HG03280 (cell line): ENCODE measurements at regions not wholly inside any gene's neighbourhood (a gene's known extent, or its start where the extent isn't known, plus 50 kb on each side); places are given as distances from the start of the nearest gene placed in this dataset.

Experiments used
- ATAC-seq: cut with Tn5 transposase; IDR thresholded peaks from one replicate; pipeline ENCODE4 v1.9.1; 2021; ENCODE audit warnings: mild to moderate bottlenecking, moderate library complexity; ENCODE audit not compliant: unreplicated experiment

- ATAC-seq, result no peak
These were observed 88.4 kb downstream of the VEGFA start for GRCh38 chr6:43858161-43859153.

DNA sequence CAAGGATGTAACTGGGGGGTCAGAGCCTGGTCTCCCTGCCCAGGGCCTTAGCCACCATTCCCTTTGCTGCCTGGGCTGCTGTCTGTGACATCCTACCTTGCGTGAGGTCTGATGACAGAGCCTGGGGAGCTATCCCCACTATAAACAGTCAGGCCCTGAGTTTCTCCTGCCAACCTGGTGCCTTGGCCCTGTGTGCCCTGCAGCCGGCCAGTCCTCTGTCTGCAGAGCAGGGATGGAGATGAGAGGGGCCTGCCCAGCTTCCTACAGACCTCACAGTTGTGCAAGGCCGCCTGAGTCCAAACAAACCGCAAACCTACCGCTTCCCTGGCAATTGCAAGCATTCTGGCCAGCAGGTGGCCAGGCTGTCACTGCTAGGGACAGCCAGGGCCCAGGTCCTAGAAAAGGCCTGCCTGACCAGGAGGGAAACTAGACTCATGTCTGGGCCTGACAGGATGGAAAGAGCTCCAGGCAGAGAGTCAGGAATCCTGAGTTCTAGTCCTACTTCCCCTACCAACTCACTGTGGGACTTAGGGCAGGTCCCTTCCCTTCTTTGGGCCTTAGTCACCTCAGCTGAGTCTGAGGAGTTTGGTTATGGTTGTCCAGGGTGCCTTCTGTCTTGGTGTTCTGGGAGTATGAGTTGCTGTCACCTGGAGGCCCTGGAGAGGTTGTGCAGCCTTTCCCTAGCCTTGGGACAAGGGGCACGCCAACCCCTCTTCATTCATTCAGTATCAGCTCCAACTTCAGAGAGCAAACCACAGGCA is 86.2 kb downstream of the VEGFA start:
- ATAC-seq, result no peak

GRCh38 chr6:43855247-43855646 is 85.2 kb downstream of the VEGFA start:
- ATAC-seq, result no peak

- no peak for ATAC-seq
These were observed 83.1 kb downstream of the VEGFA start for GRCh38 chr6:43853066-43853650.

DNA sequence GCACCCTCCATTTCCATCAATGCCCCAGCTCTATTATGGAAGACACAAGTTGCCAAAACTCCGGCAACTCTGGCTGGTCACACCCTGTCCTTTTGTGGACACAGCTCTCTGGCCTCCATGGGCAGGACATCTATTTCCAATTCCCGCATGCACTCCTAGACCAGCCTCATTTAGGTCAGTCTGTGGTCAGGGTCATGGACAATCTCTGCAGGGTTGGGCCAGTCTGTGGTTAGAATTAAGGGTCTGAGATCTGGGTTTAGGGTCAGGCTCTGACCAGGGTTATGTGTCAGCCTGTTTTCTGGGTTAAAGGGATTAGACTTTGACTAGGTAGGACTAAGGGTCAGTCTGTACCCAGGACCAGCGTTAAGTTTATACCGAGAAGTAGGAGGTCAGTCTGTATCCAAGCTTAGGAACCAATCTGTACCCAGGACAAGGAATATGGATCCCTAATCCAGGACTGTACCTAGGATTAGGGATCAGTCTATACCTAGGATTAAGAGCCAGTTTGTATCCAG is 82.4 kb downstream of the VEGFA start:
- ATAC-seq, result no peak

GRCh38 chr6:43851204-43851865 is 81.3 kb downstream of the VEGFA start:
- no peak for ATAC-seq

DNA sequence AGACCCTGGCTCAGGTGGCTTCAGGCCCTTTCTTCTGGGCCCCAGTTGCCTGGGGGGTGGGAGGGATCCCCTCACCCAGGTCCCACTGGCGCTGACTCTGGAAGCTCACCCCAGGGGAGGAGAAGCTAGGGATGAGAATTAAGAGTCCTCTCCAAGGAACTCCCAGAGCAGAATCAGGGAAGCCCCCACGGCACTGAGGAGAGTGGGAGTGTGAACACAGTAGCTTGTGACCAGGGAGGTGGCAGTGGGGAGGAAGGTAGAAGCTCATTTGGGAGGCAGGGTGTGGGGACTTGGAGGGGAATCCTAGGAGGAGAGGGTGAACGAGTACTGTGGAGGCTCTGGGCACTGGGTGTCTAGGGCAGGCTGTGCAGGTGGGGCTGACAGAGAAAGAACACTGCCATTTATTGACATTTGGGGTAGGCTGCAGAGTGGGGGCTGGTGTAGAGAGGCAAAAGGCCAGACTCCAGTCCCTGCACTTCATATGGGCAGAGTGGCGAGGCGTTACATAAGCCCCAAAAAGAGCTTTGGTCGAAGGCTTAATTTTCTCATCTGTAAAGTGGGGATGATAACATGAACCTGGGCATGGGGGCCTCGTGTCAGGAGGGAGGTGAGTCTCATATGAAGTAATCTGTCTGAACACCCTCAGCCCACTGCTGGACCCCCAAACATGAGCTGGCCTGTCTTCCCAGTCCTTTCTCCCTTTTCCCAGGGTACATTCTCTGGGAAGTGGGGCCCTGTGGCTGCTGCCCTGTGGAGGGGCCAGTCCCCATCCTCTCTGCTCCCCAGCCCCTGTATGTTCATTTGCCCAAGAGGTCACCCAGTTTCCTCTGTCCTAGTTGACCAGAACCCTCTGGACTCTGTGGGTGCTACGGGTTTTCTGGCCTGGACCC is 80.5 kb downstream of the VEGFA start:
- no peak for ATAC-seq

GRCh38 chr6:43849844-43850243 is 79.8 kb downstream of the VEGFA start:
- ATAC-seq, result no peak

DNA sequence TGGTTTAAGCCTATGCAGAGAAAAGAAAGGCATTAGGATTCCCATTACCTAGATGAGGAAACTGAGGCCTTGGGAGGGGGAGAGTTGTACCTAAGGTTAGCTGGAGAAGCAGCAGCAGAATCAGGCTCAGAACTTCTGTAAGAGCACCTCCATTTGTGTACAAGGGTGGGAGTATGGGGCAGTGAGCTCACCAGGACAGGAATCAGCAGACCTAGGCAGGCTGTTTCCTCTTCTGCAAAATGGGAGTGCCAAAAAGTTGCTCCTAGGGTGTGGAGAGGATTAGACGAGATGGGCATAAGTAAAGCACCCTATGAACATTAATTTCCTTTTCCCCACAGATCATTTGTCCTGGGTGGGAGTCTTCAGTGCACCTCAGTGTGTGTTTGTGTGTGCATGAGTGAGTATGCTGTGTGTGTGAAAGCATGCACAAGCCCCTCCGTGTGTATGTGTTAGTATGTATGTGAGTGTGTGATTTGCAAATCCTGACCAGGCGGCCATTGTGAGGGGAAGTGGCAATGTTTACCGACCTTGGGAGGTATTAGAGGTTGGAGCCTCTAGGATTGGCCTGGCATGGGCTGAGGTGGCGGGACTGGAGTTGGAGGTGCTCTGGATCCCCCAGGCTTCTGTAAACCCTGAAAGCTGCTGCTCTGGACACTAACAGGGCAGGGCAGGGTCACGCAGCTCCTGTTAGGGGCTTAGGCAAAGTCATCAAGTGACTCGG is 78.8 kb downstream of the VEGFA start:
- no peak for ATAC-seq

DNA sequence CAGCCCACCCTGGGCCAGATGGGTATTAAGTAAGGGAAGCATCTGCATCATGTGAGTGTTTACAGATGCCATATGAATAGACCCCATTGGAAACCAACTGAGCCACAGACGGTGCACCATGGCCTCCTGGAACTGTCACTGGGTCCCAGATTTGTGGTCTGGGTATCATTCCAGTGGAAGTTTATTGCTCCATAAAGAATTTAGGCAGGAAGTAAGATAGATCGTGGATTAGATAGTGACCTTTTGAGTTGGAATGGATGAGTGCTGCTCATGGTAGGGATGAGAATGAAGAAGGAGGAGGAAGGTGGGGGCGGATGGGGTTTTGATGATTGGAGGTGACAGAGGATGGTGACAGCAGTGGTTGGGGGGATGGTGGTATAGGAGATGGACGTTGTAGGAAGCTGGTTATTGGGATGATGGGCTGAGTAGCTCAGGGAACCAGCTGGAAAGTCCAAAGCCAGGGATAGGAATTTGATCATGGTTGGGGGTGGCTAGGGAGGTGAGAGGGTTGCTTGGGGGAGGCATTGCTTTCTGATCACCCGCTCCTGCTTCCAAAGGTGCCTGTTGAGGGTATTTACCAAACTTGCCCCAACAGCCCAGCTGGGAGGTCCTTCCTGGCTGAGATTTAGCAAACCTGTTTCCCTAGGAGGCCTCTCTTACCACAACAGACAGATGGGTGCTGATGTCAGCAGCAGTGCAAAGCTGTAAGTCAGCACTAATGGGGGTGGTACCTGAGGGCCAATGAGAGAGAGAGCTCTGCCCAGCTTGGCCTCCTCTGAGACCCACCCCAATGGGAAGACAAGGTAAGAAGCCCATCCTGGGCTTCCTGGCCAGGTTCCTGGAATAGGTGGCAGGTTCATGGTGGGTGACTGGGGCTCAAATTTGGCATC is 78.0 kb downstream of the VEGFA start:
- ATAC-seq, result no peak

GRCh38 chr6:43846556-43846955 is 76.5 kb downstream of the VEGFA start:
- no peak for ATAC-seq

GRCh38 chr6:43845646-43846045 is 75.6 kb downstream of the VEGFA start:
- no peak for ATAC-seq

- ATAC-seq, result no peak
These were observed 73.7 kb downstream of the VEGFA start for GRCh38 chr6:43843669-43844171.

GRCh38 chr6:43843097-43843645 is 73.2 kb downstream of the VEGFA start:
- ATAC-seq, result no peak

GRCh38 chr6:43842231-43842794 is 72.3 kb downstream of the VEGFA start:
- ATAC-seq, result no peak

- no peak for ATAC-seq
These were observed 70.6 kb downstream of the VEGFA start for GRCh38 chr6:43840490-43841218.
